ENCODE measurements at regions not wholly inside any gene's neighbourhood (a gene's known extent, or its start where the extent isn't known, plus 50 kb on each side); places are given as distances from the start of the nearest gene placed in this dataset.

DNA sequence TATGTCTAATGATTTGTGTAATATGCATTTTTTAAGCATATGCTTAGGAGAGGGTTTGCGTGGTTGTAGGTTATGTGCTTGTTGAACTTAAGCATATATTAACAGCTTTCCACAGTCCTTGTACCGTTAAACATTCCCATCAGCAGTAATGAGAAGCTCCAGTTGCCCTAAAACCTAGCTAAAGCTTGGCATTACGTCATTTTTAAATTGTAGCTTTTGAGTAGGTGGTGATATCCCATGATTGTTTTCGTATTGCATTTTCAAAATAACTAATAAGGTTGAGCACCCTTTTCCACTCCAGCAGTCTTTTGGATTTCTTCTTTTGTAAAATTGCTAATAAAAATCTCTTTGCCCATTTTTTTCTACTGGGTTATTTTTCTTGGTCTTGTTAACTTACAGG is 453.1 kb upstream of the GCFC2 start:
- Histone ChIP-seq H3K9me2 (replicated peaks; ENCODE audit: insufficient read depth) (no peaks in the 10 kb centered on the region), H3K9me3 (ENCODE audit: low read depth) (no peaks in the 10 kb centered on the region), H3K79me2 (no peaks in the 10 kb centered on the region), H4K20me1 (ENCODE audit: insufficient read depth, poor library complexity, severe bottlenecking) (no peaks in the 10 kb centered on the region), H3K4me3 (no peak overlapping the region), H3K27ac (no peak overlapping the region), H3K4me1 (ENCODE audit: insufficient read depth) (no peaks in the 10 kb centered on the region), H3K4me2 (no peak overlapping the region), H3K27me3 (no peaks in the 10 kb centered on the region), H2AFZ (no peak overlapping the region), H3K36me3 (replicated peaks; ENCODE audit: insufficient read depth, low read depth) (no peaks in the 10 kb centered on the region)
- DNase-seq (ENCODE audit: low spot score): no peak
- no peak for TF ChIP-seq CTCF (IDR thresholded peaks at IDR 0.05; ENCODE audit: poor library complexity)
- no peak for TF ChIP-seq EZH2phosphoT487 (IDR thresholded peaks at IDR 0.05; ENCODE audit: low read depth, severe bottlenecking, unreplicated experiment)
- no peak for TF ChIP-seq EZH2 (IDR thresholded peaks at IDR 0.05; ENCODE audit: borderline replicate concordance)
- 90% methylated on average over 4 of the region's 4 CpGs for WGBS (ENCODE audit: low lambda C conversion rate, missing lambda C conversion rate)

GRCh38 chr2:76160670-76161069 is 450.0 kb upstream of the GCFC2 start:
- H3K79me2 ChIP-seq: no peaks in the 10 kb centered on the region
- no peak for TF ChIP-seq EZH2phosphoT487 (IDR thresholded peaks at IDR 0.05; ENCODE audit: low read depth, severe bottlenecking, unreplicated experiment)
- TF ChIP-seq EZH2 (IDR thresholded peaks at IDR 0.05; ENCODE audit: borderline replicate concordance): no peak
- no peak for TF ChIP-seq CTCF (IDR thresholded peaks at IDR 0.05; ENCODE audit: poor library complexity)
- H3K4me1 ChIP-seq (ENCODE audit: insufficient read depth): no peaks in the 10 kb centered on the region
- no peaks in the 10 kb centered on the region for H3K9me3 ChIP-seq (ENCODE audit: low read depth)
- H3K36me3 ChIP-seq (replicated peaks; ENCODE audit: insufficient read depth, low read depth): no peaks in the 10 kb centered on the region
- no peak overlapping the region for H3K4me2 ChIP-seq
- H3K27ac ChIP-seq: no peak overlapping the region
- H3K4me3 ChIP-seq: no peak overlapping the region
- DNase-seq (ENCODE audit: low spot score): no peak
- H3K27me3 ChIP-seq: no peaks in the 10 kb centered on the region
- H2AFZ ChIP-seq: no peak overlapping the region
- no peaks in the 10 kb centered on the region for H3K9me2 ChIP-seq (replicated peaks; ENCODE audit: insufficient read depth)
- H4K20me1 ChIP-seq (ENCODE audit: insufficient read depth, poor library complexity, severe bottlenecking): no peaks in the 10 kb centered on the region
- 94% methylated on average over 3 of the region's 3 CpGs for WGBS (ENCODE audit: low lambda C conversion rate, missing lambda C conversion rate)

GRCh38 chr2:76159042-76159648 is 448.4 kb upstream of the GCFC2 start:
- Histone ChIP-seq H4K20me1 (ENCODE audit: insufficient read depth, poor library complexity, severe bottlenecking) (no peaks in the 10 kb centered on the region), H3K79me2 (no peaks in the 10 kb centered on the region), H3K4me3 (no peak overlapping the region), H3K27ac (no peak overlapping the region), H3K9me2 (replicated peaks; ENCODE audit: insufficient read depth) (no peaks in the 10 kb centered on the region), H3K36me3 (replicated peaks; ENCODE audit: insufficient read depth, low read depth) (no peaks in the 10 kb centered on the region), H3K27me3 (no peaks in the 10 kb centered on the region), H2AFZ (no peak overlapping the region), H3K9me3 (ENCODE audit: low read depth) (no peaks in the 10 kb centered on the region), H3K4me2 (no peak overlapping the region), H3K4me1 (ENCODE audit: insufficient read depth) (no peaks in the 10 kb centered on the region)
- 84% methylated on average over 1 of the region's 1 CpG for WGBS (ENCODE audit: low lambda C conversion rate, missing lambda C conversion rate)
- DNase-seq (ENCODE audit: low spot score): peak; percentile 12
- TF ChIP-seq EZH2 (IDR thresholded peaks at IDR 0.05; ENCODE audit: borderline replicate concordance) (no peak), CTCF (IDR thresholded peaks at IDR 0.05; ENCODE audit: poor library complexity) (no peak), EZH2phosphoT487 (IDR thresholded peaks at IDR 0.05; ENCODE audit: low read depth, severe bottlenecking, unreplicated experiment) (no peak)

All from hepatocyte (in vitro differentiated cells).